ENCODE measurements at regions not wholly inside any gene's neighbourhood (a gene's known extent, or its start where the extent isn't known, plus 50 kb on each side); places are given as distances from the start of the nearest gene placed in this dataset.
"Not testable (repeated sequence)": the region's sequence is repeated elsewhere in the genome, so short reads cannot be mapped to it uniquely, and the experiment has no call there.

GRCh38 chr1:182261655-182262054, 129.9 kb downstream of the GLUL start:
- no peak for DNase-seq (ENCODE audit: low read depth in 1 of 2, low spot score in 1 of 2)

- no peak for DNase-seq (ENCODE audit: low read depth in 1 of 2, low spot score in 1 of 2)
Observed at GRCh38 chr1:182260516-182260915, 131.1 kb downstream of the GLUL start.

DNA sequence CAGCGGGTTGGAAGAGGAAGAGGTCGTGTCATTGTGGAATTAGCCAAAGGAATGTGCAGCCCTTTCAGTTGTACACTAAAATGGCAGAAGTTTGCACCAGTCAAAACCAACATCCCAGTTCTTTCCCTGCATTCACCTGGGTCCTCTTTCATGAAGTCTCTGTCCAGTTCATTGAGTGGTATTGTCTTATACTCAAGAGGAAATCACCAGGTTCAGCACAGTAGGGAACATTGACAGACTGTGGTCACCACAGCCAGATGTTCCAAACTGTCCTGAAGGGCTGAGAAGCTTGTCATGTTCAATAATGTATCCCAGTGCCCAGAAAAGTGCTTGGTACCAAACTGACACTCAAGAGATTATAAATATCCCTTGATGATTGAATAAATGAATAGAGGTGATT, 131.6 kb downstream of the GLUL start:
- no peak for DNase-seq (ENCODE audit: low read depth in 1 of 2, low spot score in 1 of 2)

DNA sequence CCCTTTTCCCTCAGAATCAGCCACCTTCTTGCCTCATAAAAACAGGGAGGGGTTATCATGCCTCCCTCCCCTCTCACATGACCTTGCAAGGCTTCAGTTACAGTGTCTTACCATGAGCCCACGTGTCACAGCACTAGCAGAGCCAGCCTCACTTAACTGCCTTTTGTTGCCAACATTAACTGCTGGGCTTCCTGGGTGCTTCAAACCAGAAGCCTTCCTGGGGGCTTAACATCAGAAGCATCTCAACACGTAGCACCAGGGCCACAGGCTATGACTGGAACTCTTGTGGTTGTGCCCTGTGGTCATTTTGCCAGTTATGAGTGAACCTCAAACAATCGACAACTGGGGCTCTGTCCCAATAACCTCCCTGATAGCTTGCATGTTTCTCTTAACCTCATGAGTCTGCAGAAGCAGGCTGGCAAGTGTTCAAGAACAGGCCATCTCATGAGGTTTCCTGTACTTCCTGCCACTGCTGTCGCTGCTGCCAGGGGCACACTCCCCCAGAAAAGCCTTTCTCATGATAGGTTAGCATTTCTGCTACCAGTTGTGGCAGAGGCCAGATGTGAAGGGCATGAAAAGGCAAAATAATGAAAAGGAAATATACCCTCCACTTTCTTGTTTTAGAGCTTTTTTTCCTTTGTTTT, 132.2 kb downstream of the GLUL start:
- DNase-seq (ENCODE audit: low read depth in 1 of 2, low spot score in 1 of 2): peak; percentile 2 to 10

- DNase-seq (ENCODE audit: low read depth in 1 of 2, low spot score in 1 of 2): no peak
Observed at GRCh38 chr1:182257369-182258063, 134.1 kb downstream of the GLUL start.

DNA sequence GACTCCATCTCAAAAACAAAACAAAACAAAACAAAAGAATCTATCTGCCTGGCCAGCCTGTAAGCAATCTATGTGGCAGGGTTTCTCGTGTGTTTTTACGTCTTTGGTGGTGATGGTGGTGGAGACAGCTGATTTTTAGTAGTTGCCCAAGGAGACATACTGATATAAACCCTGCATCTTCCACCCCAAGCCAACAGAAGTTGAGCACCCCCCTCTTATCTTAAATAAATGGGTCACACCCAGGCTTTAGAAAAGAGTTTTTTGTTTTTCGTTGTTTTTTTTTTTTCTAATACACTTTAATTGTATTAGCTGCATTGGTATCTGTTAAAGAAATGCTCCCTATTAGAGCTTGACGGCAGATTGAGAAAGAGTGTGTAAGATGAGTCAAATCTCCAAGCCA, 134.7 kb downstream of the GLUL start:
- no peak for DNase-seq (ENCODE audit: low read depth in 1 of 2, low spot score in 1 of 2)

DNA sequence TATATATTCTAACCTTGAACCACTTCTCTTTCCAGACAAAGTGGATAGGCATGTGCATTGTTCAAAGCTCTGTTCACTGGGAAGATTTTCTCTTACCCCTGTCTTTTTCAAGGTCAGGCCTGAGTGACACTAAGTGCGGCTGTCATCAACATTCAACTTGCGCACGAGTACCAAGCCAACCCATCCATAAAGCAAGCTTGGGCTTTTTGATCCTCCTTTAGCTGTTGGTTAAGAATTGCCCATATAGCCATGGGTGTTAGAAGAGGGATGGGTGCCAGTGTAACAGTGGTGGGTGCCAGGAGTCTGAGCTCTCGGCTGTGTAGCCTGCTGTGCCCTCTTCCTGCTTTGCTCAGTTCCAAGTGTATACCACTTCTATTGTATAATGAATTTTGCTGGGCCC, 136.1 kb downstream of the GLUL start:
- DNase-seq (ENCODE audit: low read depth in 1 of 2, low spot score in 1 of 2): no peak

DNA sequence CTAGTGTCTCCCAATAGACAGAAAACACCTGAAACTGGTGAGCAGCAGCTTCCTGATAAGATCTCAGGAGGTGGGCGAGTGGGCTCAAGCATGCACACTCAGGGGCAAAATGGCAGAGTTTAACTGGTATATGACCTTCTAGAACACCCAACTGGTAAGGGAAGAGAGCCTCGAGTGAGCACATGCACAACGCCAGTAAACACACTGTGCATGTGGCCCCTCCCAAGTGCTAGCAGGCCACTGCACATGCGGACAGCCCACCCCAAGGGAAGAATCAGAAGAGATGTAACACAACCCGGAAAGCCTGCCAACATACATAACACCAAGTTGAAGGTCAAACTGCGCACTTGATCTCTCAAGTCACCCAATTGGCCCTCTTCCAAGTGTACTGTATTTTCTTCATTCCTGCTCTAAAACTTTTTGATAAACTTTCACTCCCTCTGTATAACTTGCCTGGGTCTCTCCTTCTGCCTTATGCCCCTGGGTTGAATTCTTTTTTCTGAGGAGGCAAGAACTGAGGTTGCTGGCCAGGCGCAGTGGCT, 138.2 kb downstream of the GLUL start:
- no peak for DNase-seq (ENCODE audit: low read depth in 1 of 2, low spot score in 1 of 2)

GRCh38 chr1:182251561-182251960, 140.0 kb downstream of the GLUL start:
- DNase-seq (ENCODE audit: low read depth in 1 of 2, low spot score in 1 of 2): no peak

- no peak for DNase-seq (ENCODE audit: low read depth in 1 of 2, low spot score in 1 of 2)
Observed at GRCh38 chr1:182249201-182249676, 142.4 kb downstream of the GLUL start.

GRCh38 chr1:182248721-182249120, 142.9 kb downstream of the GLUL start:
- no peak for DNase-seq (ENCODE audit: low read depth in 1 of 2, low spot score in 1 of 2)

- not testable (repeated sequence) for DNase-seq (ENCODE audit: low read depth in 1 of 2, low spot score in 1 of 2)
Observed at GRCh38 chr1:182247813-182248212, 143.8 kb downstream of the GLUL start.

- no peak for DNase-seq (ENCODE audit: low read depth in 1 of 2, low spot score in 1 of 2)
Observed at GRCh38 chr1:182246783-182247182, 144.8 kb downstream of the GLUL start.

GRCh38 chr1:182245040-182245439, 146.6 kb downstream of the GLUL start:
- DNase-seq (ENCODE audit: low read depth in 1 of 2, low spot score in 1 of 2): no peak

GRCh38 chr1:182244451-182244850, 147.1 kb downstream of the GLUL start:
- DNase-seq (ENCODE audit: low read depth in 1 of 2, low spot score in 1 of 2): no peak

GRCh38 chr1:182242641-182243040, 148.9 kb downstream of the GLUL start:
- no peak for DNase-seq (ENCODE audit: low read depth in 1 of 2, low spot score in 1 of 2)

GRCh38 chr1:182240085-182240484, 151.5 kb downstream of the GLUL start:
- DNase-seq (ENCODE audit: low read depth in 1 of 2, low spot score in 1 of 2): no peak

GRCh38 chr1:182238421-182238820, 153.2 kb downstream of the GLUL start:
- no peak for DNase-seq (ENCODE audit: low read depth in 1 of 2, low spot score in 1 of 2)

DNA sequence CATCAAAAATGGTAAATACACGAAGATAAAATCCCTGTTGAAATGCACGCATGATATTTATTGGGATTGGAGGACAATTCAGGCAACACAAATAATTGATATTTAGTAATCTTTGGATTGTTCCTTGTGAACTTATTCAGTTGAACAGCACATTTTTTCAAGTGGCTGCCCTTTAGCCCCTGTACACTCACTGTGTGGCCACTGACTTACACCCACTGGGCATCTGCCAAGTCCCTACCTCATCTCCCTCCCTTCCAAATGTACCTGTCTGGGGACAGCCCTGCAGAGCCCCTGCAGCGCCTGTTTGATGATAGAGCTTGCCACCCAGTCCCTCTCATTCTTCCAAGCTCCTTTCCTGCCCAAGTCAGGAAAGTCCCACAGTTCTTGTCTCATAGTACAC, 154.3 kb downstream of the GLUL start:
- no peak for DNase-seq (ENCODE audit: low read depth in 1 of 2, low spot score in 1 of 2)

GRCh38 chr1:182236651-182237077, 154.9 kb downstream of the GLUL start:
- DNase-seq (ENCODE audit: low read depth in 1 of 2, low spot score in 1 of 2): no peak

GRCh38 chr1:182235952-182236650, 155.5 kb downstream of the GLUL start:
- DNase-seq (ENCODE audit: low read depth in 1 of 2, low spot score in 1 of 2): no peak

DNA sequence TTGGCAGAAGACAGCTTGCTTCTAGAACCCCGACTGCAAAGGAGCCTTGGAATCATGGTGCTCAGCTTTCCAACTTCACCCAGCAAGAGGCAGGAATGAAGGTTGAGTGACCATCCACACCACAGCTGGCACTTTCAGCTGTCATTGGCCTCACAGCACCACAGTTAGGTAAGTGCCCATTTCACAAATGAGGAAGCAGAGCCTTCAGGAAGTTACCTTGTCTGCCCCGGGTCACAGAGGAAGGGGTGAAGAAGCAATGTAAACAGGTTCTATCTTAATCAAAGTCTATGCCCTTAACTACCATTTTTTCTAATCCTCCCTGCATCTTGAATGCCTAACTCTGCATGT, 156.0 kb downstream of the GLUL start:
- DNase-seq (ENCODE audit: low read depth in 1 of 2, low spot score in 1 of 2): no peak
